SH-SY5Y (cell line): ENCODE measurements at regions not wholly inside any gene's neighbourhood (a gene's known extent, or its start where the extent isn't known, plus 50 kb on each side); places are given as distances from the start of the nearest gene placed in this dataset.

Experiments used
- GATA2 ChIP-seq: IDR thresholded peaks from 2 replicates; pipeline ENCODE4 v1.6.1; 2011; ENCODE audit warnings: mild to moderate bottlenecking, low read depth, low read length
- GATA3 ChIP-seq: IDR thresholded peaks from 2 replicates; pipeline ENCODE4 v1.6.1; 2011; ENCODE audit warnings: low read depth, mild to moderate bottlenecking, low read length, moderate library complexity

DNA sequence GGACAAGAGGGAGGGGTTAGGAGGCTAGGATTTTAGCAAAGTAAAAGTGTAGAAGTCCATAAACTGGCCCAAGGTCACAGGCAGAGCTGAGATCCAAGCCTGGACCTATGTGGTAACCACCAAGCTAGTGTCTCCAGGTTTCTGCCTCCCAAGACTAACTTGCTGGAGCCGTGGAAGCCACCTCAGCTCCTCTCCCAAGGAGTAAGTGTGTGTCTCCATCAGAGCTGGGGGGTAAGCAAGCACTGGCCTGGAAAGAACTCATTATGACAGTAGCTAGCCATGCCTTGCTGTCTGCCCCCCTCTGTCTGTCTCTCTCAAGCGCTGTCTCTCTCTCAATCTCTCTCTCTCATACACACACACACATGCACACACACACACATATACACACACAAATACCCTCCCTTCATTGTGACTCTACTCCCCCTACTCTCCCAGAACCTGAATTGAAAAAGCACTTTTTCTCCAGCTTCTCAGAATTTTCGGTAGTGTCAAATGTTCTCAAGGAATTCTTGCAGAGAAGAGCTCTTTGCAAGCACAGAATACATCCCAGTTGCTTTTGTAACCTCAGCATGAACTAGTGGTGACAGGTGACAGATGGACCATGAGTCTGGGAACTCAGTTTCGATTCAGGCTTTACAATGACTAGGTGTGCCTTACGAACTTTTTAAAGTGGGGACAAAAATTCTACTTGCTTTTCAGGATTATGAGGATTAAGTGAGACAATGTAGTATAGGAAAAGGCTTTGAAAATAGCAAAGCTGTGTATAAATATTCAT is 238.0 kb upstream of the FGGY start:
- TF ChIP-seq GATA2 (no peak), GATA3 (no peak)
